Keratinocyte (primary cell): ENCODE measurements at regions not wholly inside any gene's neighbourhood (a gene's known extent, or its start where the extent isn't known, plus 50 kb on each side); places are given as distances from the start of the nearest gene placed in this dataset.

Experiments used
- EZH2 ChIP-seq: IDR thresholded peaks from one replicate; pipeline ENCODE4 v1.6.1; 2012; ENCODE audit warnings: inconsistent platforms, mild to moderate bottlenecking, low read length, moderate library complexity
- TF ChIP-seq, protein P1 (sequence below), 3 experiments: IDR thresholded peaks in 1 of 3; conservative IDR thresholded peaks in 1 of 3; optimal IDR thresholded peaks in 1 of 3; 2 replicates in 2 of 3; 3 replicates in 1 of 3; pipeline versions ENCODE3 to v1.5.1; 2011; ENCODE audit warnings: low read length in 3 of 3, mild to moderate bottlenecking in 3 of 3, moderate library complexity in 2 of 3, control low read depth in 1 of 3, inconsistent platforms in 1 of 3; ENCODE audit not compliant: insufficient read depth in 2 of 3; ENCODE audit errors: extremely low read depth in 1 of 3

DNA sequence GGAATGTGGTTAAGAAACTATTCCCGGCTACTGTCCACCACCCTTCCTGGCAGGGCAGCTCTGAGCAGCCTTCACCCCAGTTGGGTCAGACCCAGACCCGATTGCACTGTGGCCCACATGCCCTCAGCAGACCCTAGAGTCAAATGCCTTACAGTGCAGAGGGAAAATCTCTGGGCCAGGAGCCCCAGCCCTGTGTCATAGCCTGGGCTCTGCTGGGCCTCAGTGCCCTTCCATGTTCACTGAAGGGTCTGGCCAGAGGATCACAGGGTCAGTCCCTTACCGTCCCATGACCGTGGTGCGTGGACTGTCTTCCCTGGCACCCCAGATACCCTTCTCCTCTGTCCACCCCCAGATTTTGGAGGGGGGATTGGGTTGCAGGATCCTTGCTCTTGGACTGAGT lies 73.5 kb upstream of the COL5A1 start:
- no peak for TF ChIP-seq EZH2
- TF ChIP-seq, protein P1, sequence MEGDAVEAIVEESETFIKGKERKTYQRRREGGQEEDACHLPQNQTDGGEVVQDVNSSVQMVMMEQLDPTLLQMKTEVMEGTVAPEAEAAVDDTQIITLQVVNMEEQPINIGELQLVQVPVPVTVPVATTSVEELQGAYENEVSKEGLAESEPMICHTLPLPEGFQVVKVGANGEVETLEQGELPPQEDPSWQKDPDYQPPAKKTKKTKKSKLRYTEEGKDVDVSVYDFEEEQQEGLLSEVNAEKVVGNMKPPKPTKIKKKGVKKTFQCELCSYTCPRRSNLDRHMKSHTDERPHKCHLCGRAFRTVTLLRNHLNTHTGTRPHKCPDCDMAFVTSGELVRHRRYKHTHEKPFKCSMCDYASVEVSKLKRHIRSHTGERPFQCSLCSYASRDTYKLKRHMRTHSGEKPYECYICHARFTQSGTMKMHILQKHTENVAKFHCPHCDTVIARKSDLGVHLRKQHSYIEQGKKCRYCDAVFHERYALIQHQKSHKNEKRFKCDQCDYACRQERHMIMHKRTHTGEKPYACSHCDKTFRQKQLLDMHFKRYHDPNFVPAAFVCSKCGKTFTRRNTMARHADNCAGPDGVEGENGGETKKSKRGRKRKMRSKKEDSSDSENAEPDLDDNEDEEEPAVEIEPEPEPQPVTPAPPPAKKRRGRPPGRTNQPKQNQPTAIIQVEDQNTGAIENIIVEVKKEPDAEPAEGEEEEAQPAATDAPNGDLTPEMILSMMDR (optimal IDR thresholded peaks at IDR 0.05 in 1 of 3, IDR thresholded peaks at IDR 0.05 in 1 of 3, conservative IDR thresholded peaks at IDR 0.05 in 1 of 3; ENCODE audit: extremely low read depth in 1 of 3, insufficient read depth in 2 of 3, low read length in 3 of 3), result no peak
